ENCODE measurements at regions not wholly inside any gene's neighbourhood (a gene's known extent, or its start where the extent isn't known, plus 50 kb on each side); places are given as distances from the start of the nearest gene placed in this dataset.

GRCh38 chr2:146241023-146241422 lies 1603.8 kb upstream of the ACVR2A start:
- DNase-seq (ENCODE audit: low read depth, low spot score) = no peak

GRCh38 chr2:146240391-146240790 lies 1604.4 kb upstream of the ACVR2A start:
- no peak for DNase-seq (ENCODE audit: low read depth, low spot score)

GRCh38 chr2:146239392-146240135 lies 1605.3 kb upstream of the ACVR2A start:
- DNase-seq (ENCODE audit: low read depth, low spot score) = no peak

- DNase-seq (ENCODE audit: low read depth, low spot score) = no peak
Measured at GRCh38 chr2:146238254-146238966, 1606.4 kb upstream of the ACVR2A start.

GRCh38 chr2:146235158-146235557 lies 1609.7 kb upstream of the ACVR2A start:
- DNase-seq (ENCODE audit: low read depth, low spot score) = no peak

GRCh38 chr2:146229508-146230155 lies 1615.2 kb upstream of the ACVR2A start:
- no peak for DNase-seq (ENCODE audit: low read depth, low spot score)

GRCh38 chr2:146228466-146229058 lies 1616.3 kb upstream of the ACVR2A start:
- no peak for DNase-seq (ENCODE audit: low read depth, low spot score)

GRCh38 chr2:146228020-146228393 lies 1616.8 kb upstream of the ACVR2A start:
- no peak for DNase-seq (ENCODE audit: low read depth, low spot score)

- DNase-seq (ENCODE audit: low read depth, low spot score) = no peak
Measured at GRCh38 chr2:146227152-146228019, 1617.4 kb upstream of the ACVR2A start.

GRCh38 chr2:146226077-146226476 lies 1618.8 kb upstream of the ACVR2A start:
- no peak for DNase-seq (ENCODE audit: low read depth, low spot score)

GRCh38 chr2:146221826-146222225 lies 1623.0 kb upstream of the ACVR2A start:
- no peak for DNase-seq (ENCODE audit: low read depth, low spot score)

GRCh38 chr2:146220957-146221356 lies 1623.9 kb upstream of the ACVR2A start:
- no peak for DNase-seq (ENCODE audit: low read depth, low spot score)

GRCh38 chr2:146214394-146214929 lies 1630.4 kb upstream of the ACVR2A start:
- no peak for DNase-seq (ENCODE audit: low read depth, low spot score)

- no peak for DNase-seq (ENCODE audit: low read depth, low spot score)
Measured at GRCh38 chr2:146213674-146214073, 1631.2 kb upstream of the ACVR2A start.

- DNase-seq (ENCODE audit: low read depth, low spot score) = no peak
Measured at GRCh38 chr2:146212602-146213001, 1632.2 kb upstream of the ACVR2A start.

GRCh38 chr2:146209842-146210275 lies 1635.0 kb upstream of the ACVR2A start:
- no peak for DNase-seq (ENCODE audit: low read depth, low spot score)

- no peak for DNase-seq (ENCODE audit: low read depth, low spot score)
Measured at GRCh38 chr2:146207901-146208300, 1636.9 kb upstream of the ACVR2A start.

GRCh38 chr2:146207417-146207816 lies 1637.4 kb upstream of the ACVR2A start:
- no peak for DNase-seq (ENCODE audit: low read depth, low spot score)

GRCh38 chr2:146203064-146203624 lies 1641.7 kb upstream of the ACVR2A start:
- DNase-seq (ENCODE audit: low read depth, low spot score) = no peak

- DNase-seq (ENCODE audit: low read depth, low spot score) = no peak
Measured at GRCh38 chr2:146193619-146194018, 1651.2 kb upstream of the ACVR2A start.

GRCh38 chr2:146189541-146189940 lies 1655.3 kb upstream of the ACVR2A start:
- DNase-seq (ENCODE audit: low read depth, low spot score) = no peak
